Breast epithelium (tissue), 4 donors: ENCODE measurements at regions not wholly inside any gene's neighbourhood (a gene's known extent, or its start where the extent isn't known, plus 50 kb on each side); places are given as distances from the start of the nearest gene placed in this dataset.

ENCODE experiments used
- DNase-seq, 2 donors: peaks; one replicate each; pipeline ENCODE4 v3.0.0-alpha.2; 2019; ENCODE audit warnings: low spot score in 2 of 2
- H3K27ac ChIP-seq, 2 donors: fragments of 200-600 bp; sonication (generic) in 1 of 2; one replicate each; pipeline ENCODE4 v1.5.1; 2016 to 2019; ENCODE audit warnings: mild to moderate bottlenecking in 1 of 2
- H3K27me3 ChIP-seq, 2 donors: fragments of 200-600 bp; sonication (generic) in 1 of 2; one replicate each; pipeline versions ENCODE4 v1.5.1 to v1.6.0; 2017 to 2019; ENCODE audit warnings: control low read depth in 1 of 2, mild to moderate bottlenecking in 1 of 2
- H3K36me3 ChIP-seq: fragments of 200-600 bp; one replicate; pipeline ENCODE4 v1.5.1; 2019
- H3K4me1 ChIP-seq, 2 donors: fragments of 200-600 bp; sonication (generic); one replicate each; pipeline ENCODE4 v1.5.1; 2016 to 2019; ENCODE audit warnings: control low read depth in 1 of 2
- H3K4me3 ChIP-seq, 3 donors: fragments of 200-600 bp; sonication (generic); 1 replicate in 2 of 3; 2 replicates in 1 of 3; pipeline ENCODE4 v1.5.1; 2016 to 2019; ENCODE audit warnings: mild to moderate bottlenecking in 3 of 3, moderate library complexity in 2 of 3
- H3K9me3 ChIP-seq, 2 donors: fragments of 200-600 bp; sonication (generic) in 1 of 2; one replicate each; pipeline ENCODE4 v1.5.1; 2016 to 2019; ENCODE audit warnings: control low read depth in 1 of 2
- CTCF ChIP-seq, 3 donors: fragments of 450-650 bp; IDR thresholded peaks; one replicate each; pipeline ENCODE4 v1.5.1; 2016 to 2017; ENCODE audit warnings: antibody characterized with exemption in 3 of 3, mild to moderate bottlenecking in 3 of 3, moderate library complexity in 3 of 3
- POLR2A ChIP-seq: fragments of 450-650 bp; IDR thresholded peaks from one replicate; pipeline ENCODE4 v1.6.1; 2016; ENCODE audit warnings: antibody characterized with exemption, mild to moderate bottlenecking, moderate library complexity
- POLR2AphosphoS5 ChIP-seq, 3 donors: sonication (generic); formaldehyde crosslinking; IDR thresholded peaks; one replicate each; pipeline ENCODE4 v1.6.1; 2017; ENCODE audit warnings: antibody characterized with exemption in 3 of 3
- intact Hi-C: fragments of 100-400 bp; cut with DNase I; formaldehyde crosslinking; loops from one replicate; pipeline ENCODE4 v1.15.1; 2023; ENCODE audit warnings: low total_unique reads

- no peak for DNase-seq
- TF ChIP-seq POLR2A = no peak
- TF ChIP-seq CTCF (IDR thresholded peaks at IDR 0.05) = no peak
- TF ChIP-seq POLR2AphosphoS5 (IDR thresholded peaks at IDR 0.05) = no peak
- H3K27ac ChIP-seq = no peak overlapping the region
- no peaks in the 10 kb centered on the region for H3K36me3 ChIP-seq
- intact Hi-C loops = no loop called here
- H3K4me1 ChIP-seq = no peaks in the 10 kb centered on the region
- no peak overlapping the region for H3K4me3 ChIP-seq
- H3K9me3 ChIP-seq = peaks cover 0 to 7% of the 10 kb centered on the region in 2 donors
- H3K27me3 ChIP-seq = no peaks in the 10 kb centered on the region
These were observed 152.1 kb upstream of the KYNU start for GRCh38 chr2:142725386-142725785.

GRCh38 chr2:142724713-142725349 is 152.6 kb upstream of the KYNU start:
- Histone ChIP-seq H3K27ac (no peak overlapping the region), H3K27me3 (no peaks in the 10 kb centered on the region), H3K4me3 (no peak overlapping the region), H3K9me3 (peaks cover 0 to 7% of the 10 kb centered on the region in 2 donors), H3K36me3 (no peaks in the 10 kb centered on the region), H3K4me1 (no peaks in the 10 kb centered on the region)
- intact Hi-C loops = no loop called here
- no peak for DNase-seq
- no peak for TF ChIP-seq POLR2AphosphoS5 (IDR thresholded peaks at IDR 0.05)
- TF ChIP-seq CTCF (IDR thresholded peaks at IDR 0.05) = no peak
- no peak for TF ChIP-seq POLR2A

GRCh38 chr2:142724186-142724585 is 153.3 kb upstream of the KYNU start:
- Histone ChIP-seq H3K27ac (no peak overlapping the region), H3K36me3 (no peaks in the 10 kb centered on the region), H3K4me3 (no peak overlapping the region), H3K27me3 (no peaks in the 10 kb centered on the region), H3K9me3 (peaks cover 0 to 7% of the 10 kb centered on the region in 2 donors), H3K4me1 (no peaks in the 10 kb centered on the region)
- no peak for DNase-seq
- intact Hi-C loops = no loop called here
- no peak for TF ChIP-seq POLR2A
- no peak for TF ChIP-seq CTCF (IDR thresholded peaks at IDR 0.05)
- no peak for TF ChIP-seq POLR2AphosphoS5 (IDR thresholded peaks at IDR 0.05)

GRCh38 chr2:142723236-142723635 is 154.2 kb upstream of the KYNU start:
- Histone ChIP-seq H3K36me3 (no peaks in the 10 kb centered on the region), H3K4me1 (no peaks in the 10 kb centered on the region), H3K4me3 (no peak overlapping the region), H3K27ac (no peak overlapping the region), H3K27me3 (no peaks in the 10 kb centered on the region), H3K9me3 (peaks cover 0 to 5% of the 10 kb centered on the region in 2 donors)
- DNase-seq = no peak
- intact Hi-C loops = no loop called here
- TF ChIP-seq CTCF (IDR thresholded peaks at IDR 0.05) = no peak

GRCh38 chr2:142722569-142722968 is 154.9 kb upstream of the KYNU start:
- Histone ChIP-seq H3K4me3 (no peak overlapping the region), H3K27ac (no peak overlapping the region), H3K4me1 (no peaks in the 10 kb centered on the region), H3K9me3 (no peaks in the 10 kb centered on the region), H3K36me3 (no peaks in the 10 kb centered on the region), H3K27me3 (no peaks in the 10 kb centered on the region)
- TF ChIP-seq CTCF (IDR thresholded peaks at IDR 0.05) (no peak), POLR2A (no peak), POLR2AphosphoS5 (IDR thresholded peaks at IDR 0.05) (no peak)
- intact Hi-C loops = no loop called here
- DNase-seq = no peak
